ENCODE measurements at regions not wholly inside any gene's neighbourhood (a gene's known extent, or its start where the extent isn't known, plus 50 kb on each side); places are given as distances from the start of the nearest gene placed in this dataset.

GRCh38 chr2:22279541-22279940 lies 1105.4 kb upstream of the KLHL29 start:
- TF ChIP-seq POLR2AphosphoS5 (IDR thresholded peaks at IDR 0.05; ENCODE audit: low read depth, low read length), result no peak
- TF ChIP-seq FOXP2 (optimal IDR thresholded peaks at IDR 0.05; ENCODE audit: borderline replicate concordance, extremely low read depth, extremely low read length, insufficient read depth), result no peak
- TF ChIP-seq SIN3A (IDR thresholded peaks at IDR 0.05; ENCODE audit: borderline replicate concordance, insufficient read depth, low read length), result no peak
- TF ChIP-seq REST (IDR thresholded peaks at IDR 0.05; ENCODE audit: insufficient read depth in 1 of 2, low read depth in 2 of 2, low read length in 2 of 2), result no peak
- no peak for TF ChIP-seq TAF1 (IDR thresholded peaks at IDR 0.05; ENCODE audit: borderline replicate concordance, insufficient read depth, low read length)

GRCh38 chr2:22281033-22281432 lies 1103.9 kb upstream of the KLHL29 start:
- TF ChIP-seq REST (IDR thresholded peaks at IDR 0.05; ENCODE audit: insufficient read depth in 1 of 2, low read depth in 2 of 2, low read length in 2 of 2) (peak; percentile 19 to 39; a peak in 1 of 4 replicates), TAF1 (IDR thresholded peaks at IDR 0.05; ENCODE audit: borderline replicate concordance, insufficient read depth, low read length) (no peak), FOXP2 (optimal IDR thresholded peaks at IDR 0.05; ENCODE audit: borderline replicate concordance, extremely low read depth, extremely low read length, insufficient read depth) (no peak), SIN3A (IDR thresholded peaks at IDR 0.05; ENCODE audit: borderline replicate concordance, insufficient read depth, low read length) (no peak)

GRCh38 chr2:22282220-22282619 lies 1102.8 kb upstream of the KLHL29 start:
- TF ChIP-seq FOXP2 (optimal IDR thresholded peaks at IDR 0.05; ENCODE audit: borderline replicate concordance, extremely low read depth, extremely low read length, insufficient read depth) (no peak), REST (IDR thresholded peaks at IDR 0.05; ENCODE audit: insufficient read depth in 1 of 2, low read depth in 2 of 2, low read length in 2 of 2) (no peak), TAF1 (IDR thresholded peaks at IDR 0.05; ENCODE audit: borderline replicate concordance, insufficient read depth, low read length) (no peak)

- TF ChIP-seq POLR2AphosphoS5 (IDR thresholded peaks at IDR 0.05; ENCODE audit: low read depth, low read length), result no peak
- TF ChIP-seq REST (IDR thresholded peaks at IDR 0.05; ENCODE audit: insufficient read depth in 1 of 2, low read depth in 2 of 2, low read length in 2 of 2), result no peak
- TF ChIP-seq FOXP2 (optimal IDR thresholded peaks at IDR 0.05; ENCODE audit: borderline replicate concordance, extremely low read depth, extremely low read length, insufficient read depth), result no peak
- no peak for TF ChIP-seq TAF1 (IDR thresholded peaks at IDR 0.05; ENCODE audit: borderline replicate concordance, insufficient read depth, low read length)
- no peak for TF ChIP-seq SIN3A (IDR thresholded peaks at IDR 0.05; ENCODE audit: borderline replicate concordance, insufficient read depth, low read length)
Measured at GRCh38 chr2:22282916-22283315, 1102.1 kb upstream of the KLHL29 start.

GRCh38 chr2:22283436-22283835 lies 1101.5 kb upstream of the KLHL29 start:
- TF ChIP-seq FOXP2 (optimal IDR thresholded peaks at IDR 0.05; ENCODE audit: borderline replicate concordance, extremely low read depth, extremely low read length, insufficient read depth) (no peak), POLR2AphosphoS5 (IDR thresholded peaks at IDR 0.05; ENCODE audit: low read depth, low read length) (no peak), SIN3A (IDR thresholded peaks at IDR 0.05; ENCODE audit: borderline replicate concordance, insufficient read depth, low read length) (no peak), REST (IDR thresholded peaks at IDR 0.05; ENCODE audit: insufficient read depth in 1 of 2, low read depth in 2 of 2, low read length in 2 of 2) (no peak), TAF1 (IDR thresholded peaks at IDR 0.05; ENCODE audit: borderline replicate concordance, insufficient read depth, low read length) (no peak)

Measured in PFSK-1 (cell line).